GM12875 (cell line): ENCODE measurements at regions not wholly inside any gene's neighbourhood (a gene's known extent, or its start where the extent isn't known, plus 50 kb on each side); places are given as distances from the start of the nearest gene placed in this dataset.

Experiments used
- H3K4me3 ChIP-seq: one replicate; pipeline ENCODE4 v1.5.1; 2011; ENCODE audit warnings: low read depth, low read length, control low read depth
- CTCF ChIP-seq: IDR thresholded peaks from 2 replicates; pipeline ENCODE4 v1.5.1; 2011; ENCODE audit warnings: low read depth, mild to moderate bottlenecking, control low read depth, inconsistent platforms, low read length, moderate library complexity, borderline replicate concordance; ENCODE audit not compliant: insufficient read depth

- no peak for TF ChIP-seq CTCF
- H3K4me3 ChIP-seq, result no peak overlapping the region
These were observed 176.0 kb upstream of the PITRM1 start for GRCh38 chr10:3348564-3348963.

GRCh38 chr10:3347413-3348182, 175.0 kb upstream of the PITRM1 start:
- no peak for TF ChIP-seq CTCF
- H3K4me3 ChIP-seq, result no peak overlapping the region

GRCh38 chr10:3346851-3347250, 174.3 kb upstream of the PITRM1 start:
- no peak overlapping the region for H3K4me3 ChIP-seq
- TF ChIP-seq CTCF, result no peak

- no peak overlapping the region for H3K4me3 ChIP-seq
- TF ChIP-seq CTCF, result no peak
These were observed 170.2 kb upstream of the PITRM1 start for GRCh38 chr10:3342771-3343170.

- H3K4me3 ChIP-seq, result no peak overlapping the region
- TF ChIP-seq CTCF, result no peak
These were observed 167.6 kb upstream of the PITRM1 start for GRCh38 chr10:3340127-3340730.

GRCh38 chr10:3339531-3339950, 167.0 kb upstream of the PITRM1 start:
- no peak overlapping the region for H3K4me3 ChIP-seq
- no peak for TF ChIP-seq CTCF

- TF ChIP-seq CTCF, result no peak
These were observed 166.5 kb upstream of the PITRM1 start for GRCh38 chr10:3339121-3339520.

More at GRCh38 chr10:3339121-3339520, 166.5 kb upstream of the PITRM1 start:
- H3K4me3 ChIP-seq, result no peak overlapping the region
